Neural cell (in vitro differentiated cells): ENCODE measurements at regions not wholly inside any gene's neighbourhood (a gene's known extent, or its start where the extent isn't known, plus 50 kb on each side); places are given as distances from the start of the nearest gene placed in this dataset.

Experiments used
- H2AFZ ChIP-seq: fragments of 200-600, 300-800 bp; sonication (generic), shearing (Covaris generic); 2 replicates; pipeline ENCODE4 v1.6.0; 2014; ENCODE audit warnings: low read depth, mild to moderate bottlenecking, antibody characterized with exemption, low read length, moderate library complexity
- H3F3A ChIP-seq: fragments of 200-600 bp; shearing (Covaris generic); 2 replicates; pipeline ENCODE4 v1.6.1; 2016; ENCODE audit warnings: mild to moderate bottlenecking, moderate library complexity, mixed read lengths, antibody characterized with exemption, low read length; ENCODE audit not compliant: insufficient read depth, poor library complexity, severe bottlenecking
- H3K27ac ChIP-seq: fragments of 200-600, 300-800 bp; sonication (generic), shearing (Covaris generic); 2 replicates; pipeline ENCODE4 v1.5.1; 2014; ENCODE audit warnings: mild to moderate bottlenecking, low read length, moderate library complexity
- H3K27me3 ChIP-seq: fragments of 300-800, 200-600 bp; sonication (generic), shearing (Covaris generic); 2 replicates; pipeline ENCODE4 v1.6.0; 2014; ENCODE audit warnings: mild to moderate bottlenecking, low read depth, low read length, moderate library complexity; ENCODE audit not compliant: insufficient read depth
- H3K36me3 ChIP-seq: fragments of 300-800, 200-600 bp; sonication (generic), shearing (Covaris generic); 2 replicates; pipeline ENCODE4 v1.5.1; 2014; ENCODE audit warnings: mild to moderate bottlenecking, antibody characterized with exemption, low read length, moderate library complexity; ENCODE audit not compliant: insufficient read depth
- H3K4me2 ChIP-seq: fragments of 300-800, 200-600 bp; sonication (generic), shearing (Covaris generic); 2 replicates; pipeline ENCODE4 v1.6.0; 2014; ENCODE audit warnings: mild to moderate bottlenecking, low read length
- H3K4me3 ChIP-seq: fragments of 300-800, 200-600 bp; sonication (generic), shearing (Covaris generic); 2 replicates; pipeline ENCODE4 v1.5.1; 2014; ENCODE audit warnings: mild to moderate bottlenecking, low read length, moderate library complexity
- H3K79me2 ChIP-seq: fragments of 200-600 bp; shearing (Covaris generic); replicated peaks from 2 replicates; pipeline ENCODE4 v1.6.0; 2014; ENCODE audit warnings: mild to moderate bottlenecking, low read length, moderate library complexity; ENCODE audit not compliant: insufficient read depth
- H3K9ac ChIP-seq: fragments of 300-800, 200-600 bp; sonication (generic), shearing (Covaris generic); 2 replicates; pipeline ENCODE4 v1.6.1; 2016; ENCODE audit warnings: mild to moderate bottlenecking, low read length, mixed read lengths
- H3K9me2 ChIP-seq: fragments of 200-600 bp; shearing (Covaris generic); 2 replicates; pipeline ENCODE4 v1.6.1; 2016; ENCODE audit warnings: mild to moderate bottlenecking, low read length, mixed read lengths; ENCODE audit not compliant: insufficient read depth
- H3K9me3 ChIP-seq: fragments of 200-600, 300-800 bp; sonication (generic), shearing (Covaris generic); 2 replicates; pipeline ENCODE4 v1.6.1; 2016; ENCODE audit warnings: mild to moderate bottlenecking, mixed run types, low read length, moderate library complexity, mixed read lengths
- H4K20me1 ChIP-seq: fragments of 200-600 bp; shearing (Covaris generic); 2 replicates; pipeline ENCODE4 v1.6.1; 2016; ENCODE audit warnings: mild to moderate bottlenecking, mixed run types; ENCODE audit not compliant: insufficient read depth
- EP300 ChIP-seq: fragments of 450-650 bp; conservative IDR thresholded peaks from 2 replicates; pipeline ENCODE4 v1.6.1; 2014; ENCODE audit warnings: antibody characterized with exemption, mild to moderate bottlenecking, moderate library complexity; ENCODE audit not compliant: poor library complexity, severe bottlenecking
- EZH2 ChIP-seq: fragments of 200-600, 300-800 bp; shearing (Covaris generic), sonication (generic); IDR thresholded peaks from 2 replicates; pipeline ENCODE4 v1.6.1; 2014; ENCODE audit warnings: antibody characterized with exemption, low read length, borderline replicate concordance, mild to moderate bottlenecking; ENCODE audit not compliant: insufficient read depth, poor library complexity, severe bottlenecking
- MXI1 ChIP-seq: fragments of 450-650 bp; conservative IDR thresholded peaks from 2 replicates; pipeline ENCODE4 v1.6.1; 2014; ENCODE audit warnings: antibody characterized with exemption, mild to moderate bottlenecking; ENCODE audit not compliant: poor library complexity, severe bottlenecking
- POLR2AphosphoS5 ChIP-seq: IDR thresholded peaks from 2 replicates; pipeline ENCODE4 v1.6.1; 2012
- RAD21 ChIP-seq: fragments of 450-650 bp; conservative IDR thresholded peaks from 2 replicates; pipeline ENCODE4 v1.6.1; 2014; ENCODE audit warnings: antibody characterized with exemption, mild to moderate bottlenecking, moderate library complexity
- SMC3 ChIP-seq: fragments of 450-650 bp; conservative IDR thresholded peaks from 2 replicates; pipeline ENCODE4 v1.6.1; 2014; ENCODE audit warnings: antibody characterized with exemption, mild to moderate bottlenecking, moderate library complexity; ENCODE audit not compliant: poor library complexity
- TAF1 ChIP-seq: IDR thresholded peaks from 2 replicates; pipeline ENCODE4 v1.6.1; 2012; ENCODE audit warnings: low read depth
- TF ChIP-seq, protein P1 (sequence below): IDR thresholded peaks from 2 replicates; pipeline ENCODE4 v1.6.1; 2012; ENCODE audit warnings: borderline replicate concordance
- TF ChIP-seq, protein P2 (sequence below): fragments of 450-650 bp; IDR thresholded peaks from 2 replicates; pipeline ENCODE4 v1.5.1; 2014; ENCODE audit warnings: antibody characterized with exemption, mild to moderate bottlenecking, moderate library complexity; ENCODE audit not compliant: poor library complexity, severe bottlenecking

DNA sequence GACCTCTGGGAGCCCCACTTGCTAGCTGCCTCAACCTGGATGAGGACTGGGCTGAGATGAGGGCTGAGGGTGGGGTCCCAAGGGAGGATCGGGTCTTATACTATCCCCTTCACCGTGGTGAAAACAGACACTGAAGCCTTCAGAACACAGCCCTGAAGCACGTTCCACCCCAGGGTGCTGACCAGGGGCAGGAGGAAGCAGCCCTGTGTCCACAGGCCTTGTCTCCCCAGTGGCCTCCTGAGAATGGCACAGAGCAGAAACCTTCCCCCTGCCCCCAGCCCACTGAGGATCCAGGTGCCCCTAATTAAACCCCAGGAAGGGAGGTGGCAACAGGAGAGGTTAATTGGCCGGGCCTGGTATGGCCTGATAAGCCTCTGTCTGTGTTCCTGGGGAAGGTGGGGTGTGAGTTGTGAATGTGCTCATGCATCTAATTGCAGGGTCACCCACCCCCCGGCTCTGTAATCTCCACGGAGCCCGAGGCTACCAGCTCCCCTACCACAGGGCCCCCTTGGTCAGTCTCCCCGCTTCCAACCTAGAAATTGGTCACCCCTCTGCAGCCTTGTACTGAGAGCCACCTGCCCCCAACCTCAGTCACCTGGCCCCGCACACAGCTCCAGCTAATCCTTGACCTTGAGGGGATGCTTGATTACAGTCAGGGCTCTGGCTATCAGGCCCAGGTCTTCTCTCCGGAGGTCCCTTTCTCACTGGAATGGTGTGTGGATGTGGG is 159.0 kb upstream of the UNC5B start:
- TF ChIP-seq, protein P1, sequence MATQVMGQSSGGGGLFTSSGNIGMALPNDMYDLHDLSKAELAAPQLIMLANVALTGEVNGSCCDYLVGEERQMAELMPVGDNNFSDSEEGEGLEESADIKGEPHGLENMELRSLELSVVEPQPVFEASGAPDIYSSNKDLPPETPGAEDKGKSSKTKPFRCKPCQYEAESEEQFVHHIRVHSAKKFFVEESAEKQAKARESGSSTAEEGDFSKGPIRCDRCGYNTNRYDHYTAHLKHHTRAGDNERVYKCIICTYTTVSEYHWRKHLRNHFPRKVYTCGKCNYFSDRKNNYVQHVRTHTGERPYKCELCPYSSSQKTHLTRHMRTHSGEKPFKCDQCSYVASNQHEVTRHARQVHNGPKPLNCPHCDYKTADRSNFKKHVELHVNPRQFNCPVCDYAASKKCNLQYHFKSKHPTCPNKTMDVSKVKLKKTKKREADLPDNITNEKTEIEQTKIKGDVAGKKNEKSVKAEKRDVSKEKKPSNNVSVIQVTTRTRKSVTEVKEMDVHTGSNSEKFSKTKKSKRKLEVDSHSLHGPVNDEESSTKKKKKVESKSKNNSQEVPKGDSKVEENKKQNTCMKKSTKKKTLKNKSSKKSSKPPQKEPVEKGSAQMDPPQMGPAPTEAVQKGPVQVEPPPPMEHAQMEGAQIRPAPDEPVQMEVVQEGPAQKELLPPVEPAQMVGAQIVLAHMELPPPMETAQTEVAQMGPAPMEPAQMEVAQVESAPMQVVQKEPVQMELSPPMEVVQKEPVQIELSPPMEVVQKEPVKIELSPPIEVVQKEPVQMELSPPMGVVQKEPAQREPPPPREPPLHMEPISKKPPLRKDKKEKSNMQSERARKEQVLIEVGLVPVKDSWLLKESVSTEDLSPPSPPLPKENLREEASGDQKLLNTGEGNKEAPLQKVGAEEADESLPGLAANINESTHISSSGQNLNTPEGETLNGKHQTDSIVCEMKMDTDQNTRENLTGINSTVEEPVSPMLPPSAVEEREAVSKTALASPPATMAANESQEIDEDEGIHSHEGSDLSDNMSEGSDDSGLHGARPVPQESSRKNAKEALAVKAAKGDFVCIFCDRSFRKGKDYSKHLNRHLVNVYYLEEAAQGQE: no peak
- H3K27me3 ChIP-seq: no peaks in the 10 kb centered on the region
- H3K9me3 ChIP-seq: no peaks in the 10 kb centered on the region
- H4K20me1 ChIP-seq: no peaks in the 10 kb centered on the region
- H3K4me2 ChIP-seq: no peak overlapping the region
- no peak overlapping the region for H3K9ac ChIP-seq
- no peaks in the 10 kb centered on the region for H3K9me2 ChIP-seq
- H2AFZ ChIP-seq: no peak overlapping the region
- H3K27ac ChIP-seq: no peak overlapping the region
- no peaks in the 10 kb centered on the region for H3K79me2 ChIP-seq
- no peak overlapping the region for H3K4me3 ChIP-seq
- no peaks in the 10 kb centered on the region for H3K36me3 ChIP-seq
- no peaks in the 10 kb centered on the region for H3F3A ChIP-seq

DNA sequence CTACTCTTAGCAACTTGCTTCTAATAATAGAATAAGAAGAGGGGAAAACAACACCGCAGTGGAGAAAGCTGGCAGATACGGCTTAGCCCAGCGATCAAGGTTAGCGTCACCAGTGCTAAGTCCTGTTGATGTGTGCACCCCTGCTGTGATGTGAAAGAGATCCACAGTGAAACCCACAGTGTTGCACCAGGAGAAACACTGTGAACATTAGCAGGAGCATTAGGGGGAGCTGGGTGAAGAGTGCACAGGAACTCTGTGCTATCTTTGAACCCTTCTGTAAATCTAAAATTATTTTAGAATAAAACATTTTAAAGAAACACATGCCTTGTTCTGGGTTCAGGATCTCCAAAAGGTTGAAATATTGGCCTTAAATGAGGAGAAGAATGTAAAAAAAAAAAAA is 154.1 kb upstream of the UNC5B start:
- peak; percentile 38 for TF ChIP-seq POLR2AphosphoS5
- TF ChIP-seq, protein P2, sequence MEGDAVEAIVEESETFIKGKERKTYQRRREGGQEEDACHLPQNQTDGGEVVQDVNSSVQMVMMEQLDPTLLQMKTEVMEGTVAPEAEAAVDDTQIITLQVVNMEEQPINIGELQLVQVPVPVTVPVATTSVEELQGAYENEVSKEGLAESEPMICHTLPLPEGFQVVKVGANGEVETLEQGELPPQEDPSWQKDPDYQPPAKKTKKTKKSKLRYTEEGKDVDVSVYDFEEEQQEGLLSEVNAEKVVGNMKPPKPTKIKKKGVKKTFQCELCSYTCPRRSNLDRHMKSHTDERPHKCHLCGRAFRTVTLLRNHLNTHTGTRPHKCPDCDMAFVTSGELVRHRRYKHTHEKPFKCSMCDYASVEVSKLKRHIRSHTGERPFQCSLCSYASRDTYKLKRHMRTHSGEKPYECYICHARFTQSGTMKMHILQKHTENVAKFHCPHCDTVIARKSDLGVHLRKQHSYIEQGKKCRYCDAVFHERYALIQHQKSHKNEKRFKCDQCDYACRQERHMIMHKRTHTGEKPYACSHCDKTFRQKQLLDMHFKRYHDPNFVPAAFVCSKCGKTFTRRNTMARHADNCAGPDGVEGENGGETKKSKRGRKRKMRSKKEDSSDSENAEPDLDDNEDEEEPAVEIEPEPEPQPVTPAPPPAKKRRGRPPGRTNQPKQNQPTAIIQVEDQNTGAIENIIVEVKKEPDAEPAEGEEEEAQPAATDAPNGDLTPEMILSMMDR: no peak
- no peaks in the 10 kb centered on the region for H3K9me3 ChIP-seq
- H3K9me2 ChIP-seq: no peaks in the 10 kb centered on the region
- no peak overlapping the region for H3K4me2 ChIP-seq
- no peak overlapping the region for H3K9ac ChIP-seq
- no peaks in the 10 kb centered on the region for H4K20me1 ChIP-seq
- H3K27me3 ChIP-seq: no peaks in the 10 kb centered on the region
- H3K36me3 ChIP-seq: no peaks in the 10 kb centered on the region
- H3F3A ChIP-seq: no peaks in the 10 kb centered on the region
- H3K79me2 ChIP-seq: no peaks in the 10 kb centered on the region
- H2AFZ ChIP-seq: no peak overlapping the region
- no peak overlapping the region for H3K27ac ChIP-seq
- H3K4me3 ChIP-seq: no peak overlapping the region

DNA sequence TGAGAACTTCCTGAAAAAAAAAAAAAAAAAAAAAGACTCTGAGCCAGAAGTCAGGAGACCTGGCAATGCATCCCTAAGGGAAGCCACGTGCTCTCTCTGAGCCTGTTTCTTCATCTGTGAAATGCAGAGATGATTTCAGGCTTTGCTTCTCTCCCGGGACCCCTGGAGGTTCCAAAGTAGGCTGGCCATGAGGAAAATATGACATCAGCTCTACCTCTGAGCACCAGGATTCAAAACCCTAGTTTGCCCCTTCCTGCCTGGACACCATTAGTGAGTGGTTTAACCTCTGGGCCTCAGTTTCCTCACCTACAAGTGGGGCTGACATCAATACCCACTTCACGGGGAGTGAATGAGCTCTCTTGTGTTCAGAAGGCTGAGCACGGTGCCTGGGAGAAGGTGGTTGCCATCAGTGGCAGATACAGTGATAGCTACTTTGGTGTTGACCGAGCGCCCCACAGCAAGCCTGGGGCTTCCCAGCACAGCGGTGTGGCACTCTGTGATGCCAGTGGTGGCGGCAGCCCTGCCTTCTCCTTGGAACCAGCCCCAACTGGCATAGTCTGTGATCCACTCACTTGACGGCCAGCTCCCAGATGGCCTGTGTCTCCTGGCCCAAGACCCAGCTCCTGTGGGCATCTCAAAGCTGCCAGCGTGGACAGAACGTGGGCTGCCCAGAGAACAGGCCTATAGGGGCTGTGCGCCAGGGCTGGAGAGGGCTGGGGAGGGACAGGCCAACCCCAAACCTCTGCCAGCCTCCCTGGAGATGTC is 153.1 kb upstream of the UNC5B start:
- Histone ChIP-seq H3K9me2 (no peaks in the 10 kb centered on the region), H3K4me2 (no peak overlapping the region), H3F3A (no peaks in the 10 kb centered on the region), H4K20me1 (no peaks in the 10 kb centered on the region), H3K79me2 (no peaks in the 10 kb centered on the region), H3K27me3 (no peaks in the 10 kb centered on the region), H3K9me3 (no peaks in the 10 kb centered on the region), H2AFZ (no peak overlapping the region), H3K4me3 (no peak overlapping the region), H3K27ac (no peak overlapping the region), H3K9ac (no peak overlapping the region), H3K36me3 (no peaks in the 10 kb centered on the region)
- TF ChIP-seq EP300 (no peak), SMC3 (no peak), POLR2AphosphoS5 (no peak), EZH2 (no peak), TAF1 (no peak), MXI1 (no peak), RAD21 (no peak)
- TF ChIP-seq, protein P1: no peak
- TF ChIP-seq, protein P2: no peak
